PC-3 (cell line): ENCODE measurements at regions not wholly inside any gene's neighbourhood (a gene's known extent, or its start where the extent isn't known, plus 50 kb on each side); places are given as distances from the start of the nearest gene placed in this dataset.

Experiments
- CTCF ChIP-seq: fragments of 300-600 bp; sonication (generic); conservative IDR thresholded peaks from 2 replicates; pipeline ENCODE4 v1.5.1; 2017; ENCODE audit warnings: antibody characterized with exemption, low read depth, mild to moderate bottlenecking, low read length
- EZH2 ChIP-seq: fragments of 300-600 bp; sonication (generic); IDR thresholded peaks from one replicate; pipeline ENCODE4 v1.6.1; 2017; ENCODE audit warnings: antibody characterized with exemption, mild to moderate bottlenecking, low read length; ENCODE audit not compliant: unreplicated experiment
- EZH2phosphoT487 ChIP-seq: fragments of 300-600 bp; sonication (generic); IDR thresholded peaks from 2 replicates; pipeline ENCODE4 v1.6.1; 2018; ENCODE audit warnings: mild to moderate bottlenecking, antibody characterized with exemption, low read length, borderline replicate concordance

GRCh38 chr16:63018581-63019223 is 982.5 kb upstream of the CDH8 start:
- no peak for TF ChIP-seq CTCF
- no peak for TF ChIP-seq EZH2
- TF ChIP-seq EZH2phosphoT487, result no peak
